HG03521 (cell line): ENCODE measurements at regions not wholly inside any gene's neighbourhood (a gene's known extent, or its start where the extent isn't known, plus 50 kb on each side); places are given as distances from the start of the nearest gene placed in this dataset.
"Not testable (repeated sequence)": the region's sequence is repeated elsewhere in the genome, so short reads cannot be mapped to it uniquely, and the experiment has no call there.

Source experiments
- ATAC-seq: cut with Tn5 transposase; IDR thresholded peaks from one replicate; pipeline ENCODE4 v1.9.1; 2021; ENCODE audit warnings: mild to moderate bottlenecking, moderate library complexity; ENCODE audit not compliant: unreplicated experiment

- ATAC-seq = no peak
Measured at GRCh38 chr2:150271952-150272802, 215.3 kb downstream of the RND3 start.

GRCh38 chr2:150267651-150268415 is 219.6 kb downstream of the RND3 start:
- no peak for ATAC-seq

GRCh38 chr2:150266931-150267330 is 220.5 kb downstream of the RND3 start:
- no peak for ATAC-seq

- ATAC-seq = no peak
Measured at GRCh38 chr2:150264442-150264841, 223.0 kb downstream of the RND3 start.

- ATAC-seq = no peak
Measured at GRCh38 chr2:150261691-150262090, 225.8 kb downstream of the RND3 start.

- ATAC-seq = no peak
Measured at GRCh38 chr2:150260636-150261035, 226.8 kb downstream of the RND3 start.

- no peak for ATAC-seq
Measured at GRCh38 chr2:150259746-150260145, 227.7 kb downstream of the RND3 start.

- ATAC-seq = no peak
Measured at GRCh38 chr2:150258781-150259307, 228.6 kb downstream of the RND3 start.

- no peak for ATAC-seq
Measured at GRCh38 chr2:150256736-150257135, 230.7 kb downstream of the RND3 start.

- ATAC-seq = no peak
Measured at GRCh38 chr2:150255528-150255927, 231.9 kb downstream of the RND3 start.

GRCh38 chr2:150249735-150250134 is 237.7 kb downstream of the RND3 start:
- ATAC-seq = not testable (repeated sequence)

- ATAC-seq = no peak
Measured at GRCh38 chr2:150247481-150247880, 240.0 kb downstream of the RND3 start.

- ATAC-seq = no peak
Measured at GRCh38 chr2:150234787-150235446, 252.6 kb downstream of the RND3 start.

- ATAC-seq = no peak
Measured at GRCh38 chr2:150232871-150233270, 254.6 kb downstream of the RND3 start.

- ATAC-seq = no peak
Measured at GRCh38 chr2:150232321-150232720, 255.1 kb downstream of the RND3 start.

- ATAC-seq = no peak
Measured at GRCh38 chr2:150230616-150231015, 256.9 kb downstream of the RND3 start.

GRCh38 chr2:150230004-150230403 is 257.5 kb downstream of the RND3 start:
- no peak for ATAC-seq

- ATAC-seq = no peak
Measured at GRCh38 chr2:150228936-150229335, 258.5 kb downstream of the RND3 start.

GRCh38 chr2:150225030-150225429 is 262.4 kb downstream of the RND3 start:
- ATAC-seq = no peak

- ATAC-seq = no peak
Measured at GRCh38 chr2:150224321-150224720, 263.1 kb downstream of the RND3 start.

- no peak for ATAC-seq
Measured at GRCh38 chr2:150222942-150223341, 264.5 kb downstream of the RND3 start.
